ENCODE measurements at regions not wholly inside any gene's neighbourhood (a gene's known extent, or its start where the extent isn't known, plus 50 kb on each side); places are given as distances from the start of the nearest gene placed in this dataset.

DNA sequence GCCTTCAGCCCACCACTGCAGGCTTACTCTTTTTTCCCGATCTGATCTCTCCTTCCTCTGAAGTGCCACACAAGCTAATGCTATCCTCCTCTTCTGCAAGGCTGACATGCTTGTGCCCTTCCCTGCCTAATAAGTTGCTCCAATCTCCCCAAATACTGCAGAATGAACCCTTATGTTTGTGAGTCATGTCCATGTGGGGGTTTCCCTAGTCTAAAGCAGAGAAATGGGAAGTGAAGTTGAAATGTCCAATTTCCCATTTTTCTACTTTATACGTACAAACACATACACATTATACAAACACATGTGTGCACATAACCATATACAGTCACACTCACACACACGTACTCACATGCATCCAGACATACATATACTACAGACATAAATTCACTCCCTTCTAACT, 288.1 kb upstream of the CELF4 start:
- no peak for TF ChIP-seq POLR2AphosphoS5 (IDR thresholded peaks at IDR 0.05)
- no peak for TF ChIP-seq EP300 (IDR thresholded peaks at IDR 0.05; ENCODE audit: low read depth)
- TF ChIP-seq, protein P1, sequence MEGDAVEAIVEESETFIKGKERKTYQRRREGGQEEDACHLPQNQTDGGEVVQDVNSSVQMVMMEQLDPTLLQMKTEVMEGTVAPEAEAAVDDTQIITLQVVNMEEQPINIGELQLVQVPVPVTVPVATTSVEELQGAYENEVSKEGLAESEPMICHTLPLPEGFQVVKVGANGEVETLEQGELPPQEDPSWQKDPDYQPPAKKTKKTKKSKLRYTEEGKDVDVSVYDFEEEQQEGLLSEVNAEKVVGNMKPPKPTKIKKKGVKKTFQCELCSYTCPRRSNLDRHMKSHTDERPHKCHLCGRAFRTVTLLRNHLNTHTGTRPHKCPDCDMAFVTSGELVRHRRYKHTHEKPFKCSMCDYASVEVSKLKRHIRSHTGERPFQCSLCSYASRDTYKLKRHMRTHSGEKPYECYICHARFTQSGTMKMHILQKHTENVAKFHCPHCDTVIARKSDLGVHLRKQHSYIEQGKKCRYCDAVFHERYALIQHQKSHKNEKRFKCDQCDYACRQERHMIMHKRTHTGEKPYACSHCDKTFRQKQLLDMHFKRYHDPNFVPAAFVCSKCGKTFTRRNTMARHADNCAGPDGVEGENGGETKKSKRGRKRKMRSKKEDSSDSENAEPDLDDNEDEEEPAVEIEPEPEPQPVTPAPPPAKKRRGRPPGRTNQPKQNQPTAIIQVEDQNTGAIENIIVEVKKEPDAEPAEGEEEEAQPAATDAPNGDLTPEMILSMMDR (IDR thresholded peaks at IDR 0.05), result no peak
